Endothelial cell of umbilical vein (primary cell): ENCODE measurements at regions not wholly inside any gene's neighbourhood (a gene's known extent, or its start where the extent isn't known, plus 50 kb on each side); places are given as distances from the start of the nearest gene placed in this dataset.

Experiments used
- BruUV-seq: library from RNA; stranded (reverse); fragments of 400-500 nt; replicated peaks from 2 replicates; lab custom pipeline; 2021; lab: Mats Ljungman, UMichigan
- CTCF ChIA-PET: fragments of 300-600, 350-600 bp; sonication (Branson Sonifier 250); formaldehyde crosslinking; loops from one replicate; lab custom pipeline; 2021; ENCODE audit warnings: antibody characterized with exemption, inconsistent platforms; lab: Charles Lee
- POLR2A ChIA-PET: fragments of 300-600, 350-600 bp; sonication (Branson Sonifier 250); formaldehyde crosslinking; loops from one replicate; lab custom pipeline; 2021; ENCODE audit warnings: antibody characterized with exemption, inconsistent platforms; lab: Charles Lee
- DNase-seq: peaks from one replicate; pipeline ENCODE4 v3.0.0-alpha.2; 2011; ENCODE audit warnings: low read depth, low spot score
- FAIRE-seq: peaks from 2 replicates; lab custom pipeline; 2011; peaks lifted over from hg19 to GRCh38; lab: Jason Lieb, UNC
- H2AFZ ChIP-seq: 2 replicates; pipeline ENCODE4 v1.6.0; 2012; ENCODE audit warnings: low read depth, low read length, control low read depth, inconsistent platforms
- H3K27ac ChIP-seq: 2 replicates; pipeline ENCODE4 v1.5.1; 2011; ENCODE audit warnings: low read depth, mild to moderate bottlenecking, control low read depth, low read length, moderate library complexity; ENCODE audit not compliant: insufficient read depth
- H3K27me3 ChIP-seq, 2 experiments: 2 replicates each; pipeline versions ENCODE4 v1.6.0 to v1.6.1; 2011; ENCODE audit warnings: low read length in 2 of 2, mixed read lengths in 1 of 2; ENCODE audit not compliant: control insufficient read depth in 2 of 2, insufficient read depth in 2 of 2
- H3K36me3 ChIP-seq, 2 experiments: 2 replicates in 1 of 2; 3 replicates in 1 of 2; pipeline ENCODE4 v1.5.1; 2011; ENCODE audit warnings: low read length in 2 of 2, mild to moderate bottlenecking in 1 of 2, moderate library complexity in 1 of 2; ENCODE audit not compliant: control insufficient read depth in 2 of 2, insufficient read depth in 2 of 2; ENCODE audit errors: extremely low read depth in 1 of 2
- H3K4me1 ChIP-seq: 3 replicates; pipeline ENCODE4 v1.5.1; 2011; ENCODE audit warnings: mild to moderate bottlenecking, low read length; ENCODE audit not compliant: control insufficient read depth, insufficient read depth; ENCODE audit errors: extremely low read depth
- H3K4me2 ChIP-seq: 2 replicates; pipeline ENCODE4 v1.6.1; 2011; ENCODE audit warnings: low read length, control low read depth, mixed read lengths; ENCODE audit not compliant: insufficient read depth
- H3K4me3 ChIP-seq, 3 experiments: fragments of 200-600 bp in 1 of 3; sonication (generic), shearing (Covaris generic) in 1 of 3; replicated peaks in 1 of 3; 2 replicates each; pipeline ENCODE4 v1.5.1; 2011 to 2016; ENCODE audit warnings: control low read depth in 3 of 3, low read length in 3 of 3, mild to moderate bottlenecking in 2 of 3, inconsistent platforms in 1 of 3, low read depth in 1 of 3, moderate library complexity in 1 of 3; ENCODE audit not compliant: insufficient read depth in 1 of 3
- H3K79me2 ChIP-seq: 2 replicates; pipeline ENCODE4 v1.6.0; 2012; ENCODE audit warnings: low read length, inconsistent platforms; ENCODE audit not compliant: control insufficient read depth, insufficient read depth
- H3K9ac ChIP-seq: replicated peaks from 2 replicates; pipeline ENCODE3; 2011; ENCODE audit warnings: low read length, control low read depth; ENCODE audit not compliant: insufficient read depth; ENCODE audit errors: extremely low read depth
- H3K9me1 ChIP-seq: replicated peaks from 3 replicates; pipeline ENCODE4 v1.6.0; 2011; ENCODE audit warnings: mild to moderate bottlenecking, low read length; ENCODE audit not compliant: control insufficient read depth, insufficient read depth; ENCODE audit errors: extremely low read depth
- H3K9me3 ChIP-seq: replicated peaks from 2 replicates; pipeline ENCODE4 v1.5.1; 2012; ENCODE audit warnings: low read length, inconsistent platforms; ENCODE audit not compliant: control insufficient read depth, insufficient read depth
- H4K20me1 ChIP-seq: replicated peaks from 2 replicates; pipeline ENCODE3; 2011; ENCODE audit warnings: mild to moderate bottlenecking, low read length; ENCODE audit not compliant: control insufficient read depth, insufficient read depth; ENCODE audit errors: extremely low read depth
- CTCF ChIP-seq, 2 donors: IDR thresholded peaks; 1 replicate in 1 of 2; 2 replicates in 1 of 2; pipeline ENCODE4 v1.5.1; 2011; ENCODE audit warnings: low read length in 2 of 2, mild to moderate bottlenecking in 2 of 2, moderate library complexity in 2 of 2, control low read depth in 1 of 2, inconsistent platforms in 1 of 2, low read depth in 1 of 2; ENCODE audit not compliant: insufficient read depth in 1 of 2; ENCODE audit errors: extremely low read depth in 1 of 2
- EZH2 ChIP-seq: IDR thresholded peaks from 2 replicates; pipeline ENCODE4 v1.6.1; 2012; ENCODE audit warnings: borderline replicate concordance, low read depth, mild to moderate bottlenecking, moderate library complexity, low read length, inconsistent platforms; ENCODE audit not compliant: severe bottlenecking
- FOS ChIP-seq: IDR thresholded peaks from 2 replicates; pipeline ENCODE4 v1.6.1; 2011; ENCODE audit warnings: mild to moderate bottlenecking, low read length, moderate library complexity, borderline replicate concordance; ENCODE audit not compliant: insufficient read depth
- GATA2 ChIP-seq: IDR thresholded peaks from 2 replicates; pipeline ENCODE4 v1.7.0; 2011; ENCODE audit warnings: low read depth, mild to moderate bottlenecking, moderate library complexity, mixed read lengths, low read length; ENCODE audit not compliant: insufficient read length, insufficient read depth
- JUN ChIP-seq: IDR thresholded peaks from 2 replicates; pipeline ENCODE4 v1.6.1; 2011; ENCODE audit warnings: borderline replicate concordance, low read depth; ENCODE audit not compliant: insufficient read length, insufficient read depth
- MYC ChIP-seq: IDR thresholded peaks from one replicate; pipeline ENCODE4 v1.6.1; 2011; ENCODE audit warnings: mild to moderate bottlenecking, low read depth, low read length
- dilution Hi-C: fragments of 300-500 bp; cut with MboI; formaldehyde crosslinking; loops from one replicate; pipeline ENCODE4 v1.15.0; 2019; ENCODE audit warnings: low sequenced_read_pairs; ENCODE audit not compliant: extremely low pct_ligation_motif_present
- intact Hi-C: fragments of 100-400 bp; cut with micrococcal nuclease; formaldehyde crosslinking; loops from one replicate; pipeline ENCODE4 v1.10.0; 2022

DNA sequence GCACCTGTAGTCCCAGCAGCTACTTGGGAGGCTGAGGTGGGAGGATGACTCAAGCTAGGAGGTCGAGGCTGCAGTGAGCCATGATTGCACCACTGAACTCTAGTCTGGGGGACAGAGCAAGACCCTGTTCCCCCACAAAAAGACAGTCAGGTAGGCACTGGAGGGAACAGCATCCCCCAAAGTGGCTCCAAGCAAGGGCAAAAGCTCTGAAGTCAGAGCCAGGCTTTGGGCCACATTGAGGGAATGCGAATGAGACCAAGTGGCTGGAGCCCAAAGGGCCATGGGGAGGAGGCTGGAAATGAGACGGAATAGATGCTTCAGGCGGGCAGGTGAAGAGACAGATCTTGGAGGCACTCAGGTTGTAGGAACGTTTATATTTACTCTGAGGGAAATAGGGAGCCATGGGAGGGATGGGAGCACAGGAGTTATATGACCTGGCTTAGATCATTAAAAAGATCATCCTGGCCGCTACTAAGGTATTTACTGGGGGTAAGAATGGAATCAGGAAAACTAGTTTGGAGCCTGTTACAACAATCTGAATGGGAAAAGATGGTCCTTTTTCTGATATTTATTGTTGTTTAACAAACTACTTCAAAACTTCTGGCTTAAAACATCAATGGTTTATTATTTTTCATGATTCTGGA, 229.6 kb upstream of the ZNF217 start:
- H3K9me1 ChIP-seq, result no peaks in the 10 kb centered on the region
- no peak overlapping the region for H3K27ac ChIP-seq
- TF ChIP-seq EZH2, result no peak
- TF ChIP-seq FOS, result no peak
- no peak for TF ChIP-seq CTCF (IDR thresholded peaks at IDR 0.05; ENCODE audit: extremely low read depth in 1 of 2, insufficient read depth in 1 of 2, low read depth in 1 of 2, low read length in 2 of 2)
- TF ChIP-seq JUN, result no peak
- TF ChIP-seq GATA2, result no peak
- no peak for TF ChIP-seq MYC
- H4K20me1 ChIP-seq, result no peaks in the 10 kb centered on the region
- DNase-seq (no peak), FAIRE-seq (no peak)
- H3K4me1 ChIP-seq, result peaks cover 12% of the 10 kb centered on the region
- ChIA-PET POLR2A (no interaction called here), CTCF (no interaction called here)
- H3K36me3 ChIP-seq, result no peaks in the 10 kb centered on the region
- no peak overlapping the region for H2AFZ ChIP-seq
- H3K9ac ChIP-seq, result no peak overlapping the region
- intact Hi-C loops (no loop called here), dilution Hi-C loops (no loop called here)
- no TSS peak for BruUV-seq
- H3K9me3 ChIP-seq, result no peaks in the 10 kb centered on the region
- H3K4me2 ChIP-seq, result no peak overlapping the region
- no peaks in the 10 kb centered on the region for H3K79me2 ChIP-seq
- no peaks in the 10 kb centered on the region for H3K27me3 ChIP-seq
- no peak overlapping the region for H3K4me3 ChIP-seq
